Natural killer cell (primary cell): ENCODE measurements at regions not wholly inside any gene's neighbourhood (a gene's known extent, or its start where the extent isn't known, plus 50 kb on each side); places are given as distances from the start of the nearest gene placed in this dataset.

Source experiments
- ATAC-seq, 3 donors: fragments of 150-1000 bp in 2 of 3; fragments of 200-7000 bp in 1 of 3; cut with Tn5 transposase; 1 replicate in 1 of 3; 2 replicates in 2 of 3; pipeline ENCODE4 v1.10.0; 2021; ENCODE audit warnings: mild to moderate bottlenecking in 2 of 3, moderate library complexity in 2 of 3
- DNase-seq, 2 donors: peaks; one replicate each; pipeline versions ENCODE4 v3.0.0 to v3.0.0-alpha.2; 2013 to 2021; ENCODE audit warnings: mixed read lengths in 1 of 2
- H3K27ac ChIP-seq: one replicate; pipeline ENCODE4 v1.5.1; 2013; ENCODE audit warnings: mild to moderate bottlenecking, low read length
- H3K27me3 ChIP-seq: one replicate; pipeline ENCODE4 v1.6.1; 2013; ENCODE audit warnings: low read length; ENCODE audit not compliant: control insufficient read depth, insufficient read depth
- H3K36me3 ChIP-seq: one replicate; pipeline ENCODE4 v1.6.1; 2013; ENCODE audit warnings: low read length; ENCODE audit not compliant: control insufficient read depth, insufficient read depth
- H3K4me1 ChIP-seq: one replicate; pipeline ENCODE4 v1.6.1; 2013; ENCODE audit warnings: low read length; ENCODE audit not compliant: control insufficient read depth, insufficient read depth
- H3K4me3 ChIP-seq: one replicate; pipeline ENCODE4 v1.5.1; 2013; ENCODE audit warnings: low read length
- H3K9me3 ChIP-seq: one replicate; pipeline ENCODE4 v1.6.1; 2013; ENCODE audit warnings: low read length; ENCODE audit not compliant: control insufficient read depth, insufficient read depth
- H3K27ac Mint-ChIP-seq, 2 donors: one replicate each; pipeline ENCODE4 v1.8.0; 2022; ENCODE audit warnings: mild to moderate bottlenecking in 2 of 2, mixed read lengths in 2 of 2, moderate library complexity in 1 of 2
- H3K27me3 Mint-ChIP-seq, 2 donors: one replicate each; pipeline ENCODE4 v1.8.0; 2022; ENCODE audit warnings: low read depth in 2 of 2, mixed read lengths in 2 of 2
- H3K36me3 Mint-ChIP-seq: one replicate; pipeline ENCODE4 v1.8.0; 2022; ENCODE audit warnings: mixed read lengths
- H3K4me1 Mint-ChIP-seq, 2 donors: one replicate each; pipeline ENCODE4 v1.8.0; 2022; ENCODE audit warnings: mixed read lengths in 2 of 2
- H3K4me3 Mint-ChIP-seq: one replicate; pipeline ENCODE4 v1.8.0; 2022; ENCODE audit warnings: mild to moderate bottlenecking, moderate library complexity, mixed read lengths
- H3K9me3 Mint-ChIP-seq, 2 donors: one replicate each; pipeline ENCODE4 v1.8.0; 2022; ENCODE audit warnings: mixed read lengths in 2 of 2
- CTCF ChIP-seq: fragments of 200-600 bp; IDR thresholded peaks from one replicate; pipeline ENCODE4 v1.8.0; 2022; ENCODE audit warnings: antibody characterized with exemption
- WGBS: methylation state at CpG from one replicate; pipeline ENCODE4 v1.1.7; 2013; ENCODE audit warnings: missing lambda C conversion rate; ENCODE audit not compliant: insufficient coverage; 5-methylcytosine and 5-hydroxymethylcytosine counted together
- intact Hi-C: fragments of 100-400 bp; cut with micrococcal nuclease; formaldehyde crosslinking; loops from one replicate; pipeline ENCODE4 v1.14.2; 2022

GRCh38 chr3:139217633-139218032 is 126.2 kb upstream of the MRPS22 start:
- Histone ChIP-seq H3K4me1 (no peaks in the 10 kb centered on the region), H3K4me3 (no peak overlapping the region), H3K27me3 (no peaks in the 10 kb centered on the region), H3K27ac (no peak overlapping the region), H3K9me3 (no peaks in the 10 kb centered on the region), H3K36me3 (no peaks in the 10 kb centered on the region)
- H3K36me3 Mint-ChIP-seq = no peaks in the 10 kb centered on the region
- no peaks in the 10 kb centered on the region for H3K4me1 Mint-ChIP-seq
- peaks cover 4 to 12% of the 10 kb centered on the region in 2 donors for H3K27me3 Mint-ChIP-seq
- H3K4me3 Mint-ChIP-seq = no peak overlapping the region
- intact Hi-C loops = no loop called here
- DNase-seq (no peak), ATAC-seq (no peak)
- no peak for TF ChIP-seq CTCF
- H3K9me3 Mint-ChIP-seq = no peaks in the 10 kb centered on the region
- 100% methylated on average over 2 of the region's 3 CpGs for WGBS
- no peak overlapping the region for H3K27ac Mint-ChIP-seq

GRCh38 chr3:139218046-139218445 is 125.8 kb upstream of the MRPS22 start:
- intact Hi-C loops = no loop called here
- Histone ChIP-seq H3K27me3 (no peaks in the 10 kb centered on the region), H3K4me1 (no peaks in the 10 kb centered on the region), H3K27ac (no peak overlapping the region), H3K36me3 (no peaks in the 10 kb centered on the region), H3K4me3 (no peak overlapping the region), H3K9me3 (no peaks in the 10 kb centered on the region)
- ATAC-seq = no peak
- TF ChIP-seq CTCF = no peak
- 97% methylated on average over 2 of the region's 2 CpGs for WGBS
- no peak overlapping the region for H3K4me3 Mint-ChIP-seq
- peaks cover 8 to 12% of the 10 kb centered on the region in 2 donors for H3K27me3 Mint-ChIP-seq
- no peak overlapping the region for H3K27ac Mint-ChIP-seq
- no peak for DNase-seq
- H3K36me3 Mint-ChIP-seq = no peaks in the 10 kb centered on the region
- H3K4me1 Mint-ChIP-seq = no peaks in the 10 kb centered on the region
- no peaks in the 10 kb centered on the region for H3K9me3 Mint-ChIP-seq

GRCh38 chr3:139219463-139219862 is 124.4 kb upstream of the MRPS22 start:
- H3K27ac Mint-ChIP-seq = no peak overlapping the region
- H3K9me3 ChIP-seq = no peaks in the 10 kb centered on the region
- no peak overlapping the region for H3K4me3 ChIP-seq
- TF ChIP-seq CTCF = no peak
- intact Hi-C loops = no loop called here
- no peaks in the 10 kb centered on the region for H3K36me3 Mint-ChIP-seq
- WGBS = 91% methylated on average over 4 of the region's 4 CpGs
- peaks cover 8 to 12% of the 10 kb centered on the region in 2 donors for H3K27me3 Mint-ChIP-seq
- ATAC-seq = no peak
- H3K36me3 ChIP-seq = no peaks in the 10 kb centered on the region
- no peak overlapping the region for H3K4me3 Mint-ChIP-seq
- H3K4me1 ChIP-seq = no peaks in the 10 kb centered on the region
- DNase-seq = no peak
- H3K27ac ChIP-seq = no peak overlapping the region
- no peaks in the 10 kb centered on the region for H3K4me1 Mint-ChIP-seq
- H3K9me3 Mint-ChIP-seq = no peaks in the 10 kb centered on the region
- no peaks in the 10 kb centered on the region for H3K27me3 ChIP-seq

- no peak for TF ChIP-seq CTCF
- Mint-ChIP-seq H3K36me3 (no peaks in the 10 kb centered on the region), H3K27me3 (peaks cover 0 to 4% of the 10 kb centered on the region in 2 donors), H3K4me3 (no peak overlapping the region), H3K27ac (no peak overlapping the region), H3K4me1 (no peaks in the 10 kb centered on the region), H3K9me3 (no peaks in the 10 kb centered on the region)
- 80% methylated on average over 8 of the region's 8 CpGs for WGBS
- intact Hi-C loops = no loop called here
- no peaks in the 10 kb centered on the region for H3K9me3 ChIP-seq
- DNase-seq (no peak), ATAC-seq (no peak)
- no peak overlapping the region for H3K27ac ChIP-seq
- no peak overlapping the region for H3K4me3 ChIP-seq
- H3K27me3 ChIP-seq = no peaks in the 10 kb centered on the region
- no peaks in the 10 kb centered on the region for H3K36me3 ChIP-seq
- H3K4me1 ChIP-seq = no peaks in the 10 kb centered on the region
Observed at GRCh38 chr3:139222100-139222657, 121.6 kb upstream of the MRPS22 start.
